IPS DF 6.9 (cell line): ENCODE measurements at regions not wholly inside any gene's neighbourhood (a gene's known extent, or its start where the extent isn't known, plus 50 kb on each side); places are given as distances from the start of the nearest gene placed in this dataset.

Source experiments
- DNase-seq: peaks from one replicate; pipeline ENCODE4 v3.0.0-alpha.2; 2013; ENCODE audit warnings: low read depth, low spot score
- H3K27ac ChIP-seq: one replicate; pipeline ENCODE4 v1.5.1; 2013; ENCODE audit warnings: low read length, control low read depth
- H3K27me3 ChIP-seq: 2 replicates; pipeline ENCODE4 v1.6.1; 2013; ENCODE audit warnings: mild to moderate bottlenecking, low read length; ENCODE audit not compliant: control insufficient read depth, insufficient read depth
- H3K36me3 ChIP-seq: 2 replicates; pipeline ENCODE4 v1.6.1; 2013; ENCODE audit warnings: low read length; ENCODE audit not compliant: control insufficient read depth, insufficient read depth
- H3K4me1 ChIP-seq: 2 replicates; pipeline ENCODE4 v1.6.1; 2013; ENCODE audit warnings: low read length; ENCODE audit not compliant: control insufficient read depth, insufficient read depth
- H3K4me3 ChIP-seq: 2 replicates; pipeline ENCODE4 v1.5.1; 2013; ENCODE audit warnings: mild to moderate bottlenecking, low read length
- H3K9me3 ChIP-seq: 2 replicates; pipeline ENCODE4 v1.6.1; 2013; ENCODE audit warnings: low read length, inconsistent platforms; ENCODE audit not compliant: control insufficient read depth, insufficient read depth
- WGBS: extraction: QIAGEN DNeasy Blood & Tissue Kit; methylation state at CpG from one replicate; pipeline ENCODE4 v1.1.7; 2013; ENCODE audit warnings: mixed read lengths, missing lambda C conversion rate; ENCODE audit not compliant: insufficient read length, insufficient coverage; 5-methylcytosine and 5-hydroxymethylcytosine counted together

DNA sequence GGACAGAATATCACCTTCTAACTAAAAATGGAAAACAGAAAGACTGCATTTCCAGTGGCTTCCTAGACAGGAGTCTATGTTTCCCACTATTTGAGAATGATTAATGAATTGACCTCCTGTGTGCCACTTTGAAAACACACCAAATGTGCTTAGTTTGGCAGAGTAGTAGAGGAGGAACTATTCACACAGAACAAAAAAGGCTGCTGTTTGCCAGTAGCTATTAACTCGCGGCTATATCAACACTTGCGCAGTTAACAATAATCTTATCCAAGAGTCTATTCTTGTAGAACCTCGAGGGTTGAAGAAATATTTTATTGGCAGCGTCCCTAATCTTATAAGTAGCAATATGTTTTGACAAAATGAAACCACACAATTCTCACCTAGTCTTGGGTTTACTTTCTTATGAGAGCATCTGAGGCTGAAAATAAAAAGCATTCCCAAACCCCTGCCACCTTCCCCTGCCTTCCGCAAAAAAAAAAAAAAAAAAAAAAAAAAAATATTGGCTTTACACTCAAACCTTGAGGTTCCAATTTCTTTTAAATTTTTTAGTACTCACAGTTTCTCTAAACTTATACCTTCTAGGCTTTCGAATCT is 127.3 kb upstream of the FLRT2 start:
- no peak overlapping the region for H3K27ac ChIP-seq
- WGBS: no CpG with 5 or more reads among the region's 7 CpGs
- H3K36me3 ChIP-seq: no peaks in the 10 kb centered on the region
- no peaks in the 10 kb centered on the region for H3K27me3 ChIP-seq
- H3K4me1 ChIP-seq: no peaks in the 10 kb centered on the region
- H3K9me3 ChIP-seq: no peaks in the 10 kb centered on the region
- no peak overlapping the region for H3K4me3 ChIP-seq
- DNase-seq: no peak

DNA sequence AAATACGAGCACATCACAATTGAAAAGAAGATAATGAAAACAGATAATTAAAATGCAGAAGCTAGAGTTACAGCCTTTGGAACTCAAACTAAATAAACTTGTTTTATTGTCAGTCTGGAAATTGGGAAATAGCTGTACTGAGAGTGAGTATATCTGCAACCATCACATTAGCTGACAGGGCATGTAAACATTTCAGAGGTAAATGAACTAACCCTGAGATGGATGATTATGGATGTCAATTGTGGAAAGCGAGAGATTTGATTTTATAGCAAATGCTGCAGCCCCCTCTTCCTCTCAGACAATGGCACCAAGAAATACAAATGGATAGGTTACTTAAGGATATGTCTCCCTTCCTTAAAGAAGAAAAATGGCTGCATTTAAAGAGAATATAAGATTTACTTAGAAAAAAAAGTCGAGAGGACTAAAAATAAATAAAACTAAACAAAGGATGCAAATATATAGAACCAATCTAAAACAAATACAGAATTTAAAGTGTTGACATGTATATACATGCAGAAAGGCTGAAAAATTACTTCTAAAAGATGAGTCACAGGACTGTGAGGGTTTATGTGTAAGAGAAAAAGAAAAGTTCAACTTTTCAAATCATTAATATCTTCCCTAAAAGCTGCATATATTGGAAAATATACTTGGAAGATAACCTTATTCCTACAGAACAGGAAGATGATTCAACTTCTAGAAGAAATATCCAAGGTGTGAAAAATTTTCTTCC is 120.3 kb upstream of the FLRT2 start:
- DNase-seq: no peak
- no peaks in the 10 kb centered on the region for H3K9me3 ChIP-seq
- no peak overlapping the region for H3K4me3 ChIP-seq
- WGBS: no CpG with 5 or more reads among the region's 3 CpGs
- no peaks in the 10 kb centered on the region for H3K4me1 ChIP-seq
- H3K27me3 ChIP-seq: 0 out of 2 replicates have a peak, but pooled peaks cover under 1% of the 10 kb centered on the region
- no peak overlapping the region for H3K27ac ChIP-seq
- H3K36me3 ChIP-seq: no peaks in the 10 kb centered on the region

- Histone ChIP-seq H3K4me3 (no peak overlapping the region), H3K4me1 (no peaks in the 10 kb centered on the region), H3K9me3 (no peaks in the 10 kb centered on the region), H3K36me3 (no peaks in the 10 kb centered on the region), H3K27ac (no peak overlapping the region), H3K27me3 (0 out of 2 replicates have a peak, but pooled peaks cover 2% of the 10 kb centered on the region)
- WGBS: no CpG with 5 or more reads among the region's 1 CpG
- DNase-seq: no peak
These were observed 117.2 kb upstream of the FLRT2 start for GRCh38 chr14:85412756-85413155.

- Histone ChIP-seq H3K36me3 (no peaks in the 10 kb centered on the region), H3K27ac (no peak overlapping the region), H3K9me3 (no peaks in the 10 kb centered on the region), H3K4me1 (no peaks in the 10 kb centered on the region), H3K27me3 (0 out of 2 replicates have a peak, but pooled peaks cover 2% of the 10 kb centered on the region), H3K4me3 (no peak overlapping the region)
- no CpG with 5 or more reads among the region's 5 CpGs for WGBS
- DNase-seq: no peak
These were observed 116.0 kb upstream of the FLRT2 start for GRCh38 chr14:85413836-85414526.

DNA sequence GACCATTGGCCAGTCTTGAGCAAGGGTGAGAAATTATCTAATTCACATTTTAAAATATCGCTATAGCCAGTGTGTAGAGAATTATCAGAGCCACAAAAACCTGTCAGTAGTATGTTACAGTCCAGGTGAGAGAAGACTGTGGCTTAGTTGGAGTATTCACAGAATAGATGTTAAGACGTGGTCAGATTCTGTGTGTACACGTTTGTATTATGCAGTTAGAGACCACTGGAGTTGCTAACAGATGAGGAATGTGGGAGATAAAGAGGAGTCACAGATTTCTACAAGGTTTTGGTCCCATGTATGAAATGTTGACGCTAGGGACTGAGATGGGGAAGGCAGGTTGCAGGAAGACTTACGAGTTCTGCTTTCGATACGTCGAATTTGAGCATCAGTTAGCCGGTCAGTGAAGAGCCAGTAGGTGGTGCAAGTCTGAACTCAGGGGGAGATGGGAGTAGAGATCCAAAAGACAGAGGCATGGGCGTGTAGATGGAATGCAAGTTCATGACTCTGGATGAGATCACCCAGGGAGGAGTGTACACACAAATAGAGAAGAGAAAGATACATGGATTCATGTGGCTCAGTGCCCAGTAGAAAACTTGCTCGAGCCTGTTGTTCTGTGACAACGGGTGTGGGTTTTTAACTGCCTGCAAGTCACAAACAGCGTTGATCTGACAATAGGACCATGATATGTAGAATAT is 114.8 kb upstream of the FLRT2 start:
- Histone ChIP-seq H3K27me3 (0 out of 2 replicates have a peak, but pooled peaks cover 2% of the 10 kb centered on the region), H3K9me3 (no peaks in the 10 kb centered on the region), H3K36me3 (no peaks in the 10 kb centered on the region), H3K4me3 (no peak overlapping the region), H3K4me1 (no peaks in the 10 kb centered on the region), H3K27ac (no peak overlapping the region)
- peak; percentile 11 for DNase-seq
- no CpG with 5 or more reads among the region's 13 CpGs for WGBS

GRCh38 chr14:85416771-85417170 is 113.2 kb upstream of the FLRT2 start:
- no peak overlapping the region for H3K4me3 ChIP-seq
- H3K9me3 ChIP-seq: no peaks in the 10 kb centered on the region
- no CpG with 5 or more reads among the region's 2 CpGs for WGBS
- 0 out of 2 replicates have a peak, but pooled peaks cover 2% of the 10 kb centered on the region for H3K27me3 ChIP-seq
- no peaks in the 10 kb centered on the region for H3K4me1 ChIP-seq
- no peak overlapping the region for H3K27ac ChIP-seq
- H3K36me3 ChIP-seq: no peaks in the 10 kb centered on the region
- DNase-seq: no peak

GRCh38 chr14:85417396-85417795 is 112.5 kb upstream of the FLRT2 start:
- Histone ChIP-seq H3K27ac (no peak overlapping the region), H3K4me1 (no peaks in the 10 kb centered on the region), H3K9me3 (no peaks in the 10 kb centered on the region), H3K4me3 (no peak overlapping the region), H3K27me3 (0 out of 2 replicates have a peak, but pooled peaks cover 2% of the 10 kb centered on the region), H3K36me3 (no peaks in the 10 kb centered on the region)
- DNase-seq: no peak
- no CpG with 5 or more reads among the region's 2 CpGs for WGBS

- no peaks in the 10 kb centered on the region for H3K4me1 ChIP-seq
- no peak for DNase-seq
- no peaks in the 10 kb centered on the region for H3K9me3 ChIP-seq
- no peaks in the 10 kb centered on the region for H3K36me3 ChIP-seq
- H3K27me3 ChIP-seq: 0 out of 2 replicates have a peak, but pooled peaks cover 2% of the 10 kb centered on the region
- H3K4me3 ChIP-seq: no peak overlapping the region
- no peak overlapping the region for H3K27ac ChIP-seq
- WGBS: no CpG with 5 or more reads among the region's 1 CpG
These were observed 111.2 kb upstream of the FLRT2 start for GRCh38 chr14:85418721-85419120.

DNA sequence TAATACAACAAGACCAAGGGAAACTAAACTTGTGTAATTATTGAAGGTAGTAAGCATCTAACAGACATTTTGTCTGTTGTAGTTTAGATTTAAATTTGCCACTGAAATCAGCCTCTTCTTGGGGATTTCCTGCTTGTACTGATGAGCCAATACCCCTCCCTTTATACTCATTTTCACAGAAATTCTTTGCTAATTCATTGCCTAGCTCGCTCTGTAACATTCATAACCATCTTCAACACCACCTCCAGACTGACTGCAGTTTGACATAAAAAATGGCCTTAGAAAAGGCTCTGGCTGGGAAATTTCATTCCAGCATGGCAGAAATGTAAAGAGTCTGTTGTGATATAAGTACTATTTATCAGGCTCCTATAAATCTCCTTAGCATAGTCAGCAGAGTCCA is 109.7 kb upstream of the FLRT2 start:
- Histone ChIP-seq H3K4me1 (no peaks in the 10 kb centered on the region), H3K27me3 (no peaks in the 10 kb centered on the region), H3K36me3 (no peaks in the 10 kb centered on the region), H3K9me3 (no peaks in the 10 kb centered on the region), H3K27ac (no peak overlapping the region), H3K4me3 (no peak overlapping the region)
- WGBS: no CpG with 5 or more reads among the region's 1 CpG
- DNase-seq: no peak

GRCh38 chr14:85420707-85421106 is 109.2 kb upstream of the FLRT2 start:
- Histone ChIP-seq H3K4me1 (no peaks in the 10 kb centered on the region), H3K27me3 (no peaks in the 10 kb centered on the region), H3K27ac (no peak overlapping the region), H3K9me3 (no peaks in the 10 kb centered on the region), H3K36me3 (no peaks in the 10 kb centered on the region), H3K4me3 (no peak overlapping the region)
- WGBS: no CpG with 5 or more reads among the region's 5 CpGs
- DNase-seq: no peak
